Activated CD4-positive, CD25-positive, alpha-beta regulatory T cell (primary cell): ENCODE measurements at regions not wholly inside any gene's neighbourhood (a gene's known extent, or its start where the extent isn't known, plus 50 kb on each side); places are given as distances from the start of the nearest gene placed in this dataset.

Experiments
- DNase-seq, 4 experiments: peaks; one replicate each; lab custom pipeline; 2025; lab: John Stamatoyannopoulos, UW

- peak in 1 of 4 experiments; percentile 16 for DNase-seq
These were observed 74.1 kb upstream of the POMGNT2 start for GRCh38 chr3:43180027-43180426.

GRCh38 chr3:43178891-43179366 is 73.0 kb upstream of the POMGNT2 start:
- DNase-seq, result no peak

GRCh38 chr3:43177085-43177484 is 71.2 kb upstream of the POMGNT2 start:
- DNase-seq, result no peak

- no peak for DNase-seq
These were observed 70.8 kb upstream of the POMGNT2 start for GRCh38 chr3:43176666-43177065.

- no peak for DNase-seq
These were observed 69.7 kb upstream of the POMGNT2 start for GRCh38 chr3:43175541-43175940.

GRCh38 chr3:43173949-43174348 is 68.1 kb upstream of the POMGNT2 start:
- DNase-seq, result no peak

GRCh38 chr3:43171748-43172147 is 65.9 kb upstream of the POMGNT2 start:
- DNase-seq, result no peak

- DNase-seq, result no peak
These were observed 64.7 kb upstream of the POMGNT2 start for GRCh38 chr3:43170553-43170952.

- no peak for DNase-seq
These were observed 64.1 kb upstream of the POMGNT2 start for GRCh38 chr3:43169987-43170386.

GRCh38 chr3:43166406-43166805 is 60.5 kb upstream of the POMGNT2 start:
- DNase-seq, result no peak

GRCh38 chr3:43165786-43166185 is 59.9 kb upstream of the POMGNT2 start:
- DNase-seq, result no peak

- DNase-seq, result no peak
These were observed 58.1 kb upstream of the POMGNT2 start for GRCh38 chr3:43163895-43164493.

- peak in 1 of 4 experiments; percentile 15 for DNase-seq
These were observed 56.6 kb upstream of the POMGNT2 start for GRCh38 chr3:43162230-43163084.

- DNase-seq, result no peak
These were observed 55.9 kb upstream of the POMGNT2 start for GRCh38 chr3:43161684-43162229.

GRCh38 chr3:43160664-43161063 is 54.8 kb upstream of the POMGNT2 start:
- DNase-seq, result no peak

GRCh38 chr3:43159876-43160255 is 54.0 kb upstream of the POMGNT2 start:
- DNase-seq, result no peak

- no peak for DNase-seq
These were observed 53.4 kb upstream of the POMGNT2 start for GRCh38 chr3:43159131-43159875.

- no peak for DNase-seq
These were observed 51.1 kb upstream of the POMGNT2 start for GRCh38 chr3:43156812-43157455.

- no peak for DNase-seq
These were observed 49.7 kb upstream of the POMGNT2 start for GRCh38 chr3:43155464-43156121.
